NCI-H128 (cell line): ENCODE measurements at regions not wholly inside any gene's neighbourhood (a gene's known extent, or its start where the extent isn't known, plus 50 kb on each side); places are given as distances from the start of the nearest gene placed in this dataset.

Experiments
- DNase-seq: peaks from one replicate; lab custom pipeline; 2025; ENCODE audit not compliant: unreplicated experiment; lab: John Stamatoyannopoulos, UW

DNA sequence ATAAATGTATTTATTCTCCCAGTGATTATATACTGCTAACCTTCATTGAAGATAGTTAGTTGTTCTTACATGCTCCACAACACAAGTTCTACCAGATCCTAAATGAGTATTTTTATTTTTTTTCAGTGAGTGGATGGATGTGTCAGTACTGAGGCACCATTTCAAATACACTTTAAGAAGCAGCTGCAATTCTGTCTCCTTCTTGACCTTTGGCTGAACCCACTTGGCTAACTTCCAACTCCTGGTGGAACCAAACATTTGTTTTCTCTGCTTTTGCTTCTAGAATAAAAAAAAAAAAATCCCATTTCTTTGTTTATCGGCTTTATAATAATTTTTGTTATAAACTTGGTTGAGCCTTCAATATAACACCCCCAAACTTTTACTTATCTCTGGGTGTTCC lies 458.3 kb upstream of the MAP3K7 start:
- no peak for DNase-seq

DNA sequence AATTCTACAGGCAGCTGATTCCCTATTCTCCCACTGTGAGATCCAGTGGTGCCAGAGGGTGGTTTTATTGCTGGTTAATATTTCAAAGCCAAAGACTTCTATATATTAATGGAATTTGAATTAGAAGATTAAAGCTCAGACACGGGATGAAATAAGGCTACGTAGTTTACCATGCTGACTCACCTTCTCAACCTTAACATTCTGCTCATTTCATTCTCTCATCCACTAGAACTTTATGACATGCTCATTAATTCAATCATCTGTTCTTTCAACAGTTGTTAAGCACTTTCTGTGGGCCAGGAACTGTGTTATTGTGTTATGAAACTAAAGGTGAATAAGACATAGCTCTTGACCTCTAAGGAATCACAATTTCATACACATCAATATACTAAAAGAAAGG lies 456.9 kb upstream of the MAP3K7 start:
- no peak for DNase-seq

DNA sequence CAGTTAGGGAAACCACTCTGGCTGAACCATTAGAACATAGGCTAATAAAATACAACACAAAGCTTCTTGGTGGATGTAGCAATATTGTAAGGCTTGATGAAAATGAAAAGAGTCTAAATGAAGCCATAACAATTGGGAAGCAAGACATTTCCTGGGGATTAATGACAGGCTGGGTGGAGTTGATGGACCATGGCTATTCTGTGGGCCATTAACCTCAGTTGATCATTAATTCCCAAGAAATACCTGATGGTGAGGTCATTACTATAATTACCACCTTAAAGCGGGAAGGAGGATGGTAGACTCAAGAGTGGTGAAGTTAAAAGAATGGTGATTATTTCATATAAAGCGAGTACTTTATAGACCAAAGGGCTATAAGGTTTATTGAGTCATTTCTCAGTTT lies 455.8 kb upstream of the MAP3K7 start:
- DNase-seq = no peak

DNA sequence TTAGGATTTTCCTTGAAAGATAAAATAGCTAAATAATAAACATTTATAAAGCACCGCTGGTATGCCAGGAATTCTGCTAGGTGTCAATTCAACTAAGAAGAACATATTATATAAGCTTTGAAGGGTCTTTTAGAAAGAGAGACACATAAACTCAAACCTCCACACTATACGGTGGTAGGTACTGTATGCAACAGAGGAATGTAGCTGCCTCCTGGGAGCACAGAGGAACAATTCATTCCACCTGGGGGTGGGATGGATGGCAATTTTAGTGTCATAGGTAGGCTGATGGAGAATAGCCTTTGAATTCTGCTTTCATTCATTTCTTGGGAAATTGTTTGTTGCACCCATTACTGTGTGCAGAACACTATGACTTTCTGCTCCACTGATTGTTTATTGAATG lies 447.1 kb upstream of the MAP3K7 start:
- no peak for DNase-seq

DNA sequence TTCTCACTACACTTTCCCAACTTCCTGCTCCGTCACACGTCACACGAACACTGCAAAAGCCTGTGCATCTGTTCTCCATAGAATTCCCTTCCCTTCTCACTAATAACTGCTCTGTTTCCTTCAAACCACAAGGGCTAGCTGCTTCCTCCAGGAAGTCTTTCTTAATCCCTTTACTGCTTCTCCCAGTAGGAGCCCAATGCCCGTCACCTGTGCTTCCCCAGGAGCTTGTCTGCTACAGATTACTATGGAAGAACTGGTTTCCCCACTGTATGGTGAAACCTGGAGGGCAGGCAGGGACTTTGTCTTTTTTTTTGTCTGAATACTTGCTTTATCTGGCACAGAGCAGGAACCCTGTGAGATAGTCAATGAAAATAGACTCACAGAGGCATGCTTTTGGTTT lies 444.7 kb upstream of the MAP3K7 start:
- no peak for DNase-seq

DNA sequence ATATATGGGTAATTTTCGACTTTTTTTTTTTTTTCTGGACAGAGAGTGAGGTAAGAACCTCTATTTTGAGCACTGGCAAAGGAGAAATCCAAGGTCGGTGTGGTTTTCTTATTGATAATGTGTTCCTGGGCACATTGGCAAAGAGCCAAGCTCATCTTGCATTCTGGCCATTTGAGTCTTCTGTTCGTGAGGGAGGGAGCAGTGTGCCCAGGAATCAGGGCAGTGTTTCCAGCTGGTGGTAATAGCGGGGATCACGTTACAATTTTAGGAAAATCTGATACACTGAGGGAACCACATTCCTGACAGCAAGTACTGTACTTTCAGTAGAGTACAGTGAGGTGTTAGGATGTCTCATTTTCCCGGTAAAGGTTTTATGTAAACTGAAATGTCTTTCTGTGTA lies 442.3 kb upstream of the MAP3K7 start:
- peak; percentile 58 for DNase-seq

DNA sequence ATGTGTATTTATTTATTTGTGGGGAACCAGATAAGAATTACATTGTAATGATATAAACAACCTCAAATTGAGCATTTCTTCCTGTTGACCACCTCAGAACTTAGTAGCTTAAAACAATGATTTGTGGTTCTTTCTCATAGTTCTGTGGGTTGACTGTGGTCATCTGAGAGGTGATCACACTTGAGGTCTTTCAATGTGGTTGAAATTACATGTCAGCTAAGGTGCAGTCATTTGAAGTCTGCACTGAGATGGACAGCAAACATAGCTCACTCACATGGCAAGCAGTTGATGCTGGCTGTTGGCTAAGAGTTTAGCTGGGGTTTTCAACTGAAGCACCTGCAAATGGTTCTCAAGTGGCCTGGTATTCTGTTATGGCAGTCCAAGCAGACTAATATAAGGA lies 436.7 kb upstream of the MAP3K7 start:
- DNase-seq = no peak

DNA sequence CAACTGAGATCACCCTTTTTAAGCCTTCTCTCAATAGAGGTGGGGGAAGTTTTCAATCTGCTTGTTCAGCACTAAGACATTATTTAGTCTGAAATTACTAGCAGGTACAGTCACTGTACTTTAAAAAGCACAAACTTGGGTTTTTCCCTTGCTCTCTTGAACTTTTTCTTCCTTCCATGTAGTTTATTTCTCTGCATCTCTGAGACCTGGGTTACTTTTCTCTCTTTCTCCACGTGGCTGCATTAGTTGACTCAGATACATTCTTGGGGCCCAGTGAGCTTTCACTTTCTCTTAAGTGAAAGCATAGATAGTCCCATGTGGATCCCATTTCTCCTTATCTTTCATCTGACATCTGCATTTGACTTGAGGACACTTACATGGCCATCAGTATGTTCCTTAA lies 433.9 kb upstream of the MAP3K7 start:
- no peak for DNase-seq

DNA sequence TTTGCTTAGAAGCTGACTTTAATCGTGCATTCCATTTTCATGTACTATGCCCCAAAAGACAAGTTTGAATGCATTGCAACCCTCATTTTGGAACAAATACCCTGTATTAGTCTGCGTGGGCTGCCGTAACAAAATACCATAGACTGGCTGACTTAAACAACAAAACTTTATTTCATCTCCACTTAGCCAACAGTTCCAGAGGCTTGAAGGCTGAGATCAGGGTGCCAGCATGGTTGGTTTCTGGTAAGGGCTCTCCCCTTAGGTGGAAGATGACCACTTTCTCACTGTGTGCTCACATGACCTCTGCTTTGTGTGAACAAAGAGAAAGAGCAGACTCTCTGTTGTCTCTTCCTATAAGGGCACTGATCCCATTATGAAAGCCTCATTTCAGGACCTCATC lies 431.7 kb upstream of the MAP3K7 start:
- DNase-seq = no peak

DNA sequence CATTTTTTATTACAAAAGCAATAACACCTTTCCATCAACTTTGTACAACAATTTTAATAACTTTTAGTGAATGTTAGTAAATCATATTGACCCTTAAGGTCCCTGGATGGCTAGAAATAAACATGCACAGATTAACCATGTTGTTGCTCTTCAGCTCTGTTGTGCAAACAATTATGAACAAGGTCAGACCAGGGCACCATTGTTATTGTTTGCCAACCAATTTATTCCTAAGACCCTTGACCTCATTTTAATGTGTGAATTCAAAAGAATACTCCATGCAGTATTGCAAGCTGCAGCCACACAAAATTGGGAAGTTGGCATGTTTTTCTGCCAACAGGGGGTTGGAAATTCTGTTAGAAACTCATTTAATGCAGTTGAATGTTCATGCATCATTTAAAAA lies 426.6 kb upstream of the MAP3K7 start:
- DNase-seq = no peak

DNA sequence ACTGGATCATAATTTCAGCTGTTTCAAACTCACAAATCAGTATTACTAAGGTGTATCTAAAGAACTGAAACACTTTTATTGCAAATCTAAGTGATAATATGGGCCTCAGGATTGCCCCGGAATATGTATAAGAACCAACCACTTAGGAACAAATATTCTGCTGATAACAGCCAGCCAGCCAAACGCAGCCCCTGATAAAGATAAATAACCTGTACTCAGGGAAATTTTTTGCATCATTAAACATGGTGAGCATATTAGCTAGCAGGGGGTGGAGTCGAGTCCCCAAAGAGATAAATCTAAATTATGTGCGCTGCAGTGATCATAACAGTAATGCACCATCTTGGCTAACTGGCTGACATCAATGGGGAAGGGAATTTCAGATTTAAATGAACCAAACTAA lies 410.2 kb upstream of the MAP3K7 start:
- no peak for DNase-seq

DNA sequence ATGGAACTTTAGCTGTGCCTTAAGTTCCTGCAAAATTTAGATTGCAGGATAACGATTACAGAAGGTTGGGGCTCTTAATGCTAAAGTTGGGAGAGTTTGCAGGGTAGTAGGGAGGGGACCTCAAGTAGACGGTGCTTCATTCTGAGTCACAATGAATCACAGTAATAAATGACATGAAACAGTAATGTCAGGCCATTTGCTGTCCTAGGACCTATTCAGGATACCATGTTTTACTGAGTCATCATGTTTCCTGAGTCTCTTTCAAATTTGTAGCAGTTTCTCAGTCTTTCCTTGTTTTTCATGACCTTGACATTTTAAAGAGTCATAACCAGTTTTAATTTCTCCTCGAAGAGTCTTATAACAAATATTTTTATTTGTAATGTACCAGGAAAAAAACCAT lies 406.9 kb upstream of the MAP3K7 start:
- DNase-seq = no peak

DNA sequence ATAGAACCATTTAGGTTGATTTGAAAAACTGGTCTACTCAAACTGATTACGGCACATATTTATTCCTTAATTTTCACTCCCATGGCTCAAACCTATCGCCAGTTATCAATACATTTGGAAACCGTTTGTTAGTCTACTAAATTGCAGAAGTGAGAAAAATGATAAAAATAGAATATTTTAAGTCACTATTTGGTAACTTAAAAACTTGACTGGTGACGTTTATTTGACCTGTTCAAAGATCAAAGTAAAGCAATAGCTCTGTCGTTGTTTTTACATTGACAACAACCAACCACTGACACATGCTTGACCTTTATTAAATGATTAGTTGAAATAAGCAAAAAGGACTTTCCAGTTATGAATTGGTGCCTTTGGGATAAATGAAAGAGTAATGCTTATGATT lies 402.9 kb upstream of the MAP3K7 start:
- no peak for DNase-seq

DNA sequence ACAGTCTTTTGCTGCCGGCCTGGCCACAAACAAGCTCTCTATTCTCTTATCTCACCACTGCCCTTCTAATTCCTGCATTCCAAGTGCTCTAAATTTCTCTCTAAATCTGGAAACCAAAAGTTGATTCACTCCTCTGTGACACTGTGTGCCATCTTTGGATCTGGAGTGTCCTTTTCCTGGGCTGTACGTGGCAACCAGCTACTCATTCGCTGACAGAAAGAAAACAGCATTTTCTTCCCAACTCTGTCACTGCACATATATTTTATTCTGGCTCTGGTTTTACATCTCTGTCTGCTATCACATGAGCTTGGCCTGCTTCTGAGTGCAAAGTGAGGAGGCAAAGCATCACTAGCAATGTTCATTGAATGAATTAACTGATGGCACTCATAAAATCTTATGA lies 397.2 kb upstream of the MAP3K7 start:
- no peak for DNase-seq

DNA sequence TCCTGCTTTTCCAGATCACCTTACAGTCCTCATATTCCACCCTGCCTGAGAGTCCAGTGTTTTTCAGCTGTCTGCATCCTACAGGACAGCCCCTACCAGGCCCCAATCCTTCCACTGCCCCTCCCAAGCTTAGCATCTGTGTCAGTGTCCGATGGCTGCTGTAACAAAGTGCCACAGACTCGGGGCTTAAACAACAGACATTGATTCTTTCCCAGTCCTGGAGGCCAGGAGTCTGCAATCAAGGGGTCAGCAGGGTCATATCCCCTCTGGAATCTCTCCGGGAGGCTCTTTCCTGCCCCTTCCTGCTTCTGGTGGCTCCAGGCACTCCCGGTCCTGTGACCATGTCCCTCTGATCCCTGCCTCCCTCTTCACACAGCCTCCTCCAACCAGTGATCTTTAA lies 396.6 kb upstream of the MAP3K7 start:
- DNase-seq = no peak

DNA sequence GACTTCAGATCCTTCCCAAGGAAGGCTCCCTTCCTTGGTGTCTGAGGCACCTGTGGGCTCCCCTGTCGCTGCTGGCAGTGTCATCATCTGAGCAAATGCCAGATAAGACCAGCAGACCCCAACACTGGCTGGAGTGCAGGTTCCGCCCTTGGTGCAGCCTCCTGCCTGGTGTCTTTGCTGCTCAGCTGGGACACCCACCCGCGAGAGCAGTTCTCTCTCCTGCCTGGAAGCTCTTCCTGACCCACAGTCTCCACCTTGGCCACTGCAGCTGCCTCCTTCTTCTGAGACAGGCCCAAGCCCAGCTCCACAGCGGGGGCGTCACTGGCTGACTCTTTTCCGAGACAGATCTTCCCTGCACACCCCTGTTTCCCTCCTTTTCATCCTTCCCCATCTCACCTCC lies 395.7 kb upstream of the MAP3K7 start:
- no peak for DNase-seq

DNA sequence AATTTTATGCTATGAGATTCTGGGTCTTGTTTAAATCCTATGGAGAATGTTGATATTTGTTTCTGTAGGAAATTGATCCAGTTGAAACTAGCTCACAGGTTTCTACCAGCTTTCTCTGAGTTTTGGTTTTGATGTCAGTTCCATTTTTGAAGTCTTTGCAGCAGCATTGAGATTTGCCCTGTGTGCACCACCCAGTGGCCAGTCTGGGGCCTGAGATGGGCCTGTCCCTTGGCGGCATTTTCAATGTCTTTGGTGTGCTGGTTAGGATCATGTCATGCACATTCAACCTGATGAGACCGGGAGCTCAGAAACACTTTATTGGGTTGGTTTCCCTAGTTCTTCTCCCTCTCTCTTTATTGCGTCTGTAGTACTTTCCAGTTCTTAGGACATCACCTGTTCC lies 395.2 kb upstream of the MAP3K7 start:
- DNase-seq = no peak

DNA sequence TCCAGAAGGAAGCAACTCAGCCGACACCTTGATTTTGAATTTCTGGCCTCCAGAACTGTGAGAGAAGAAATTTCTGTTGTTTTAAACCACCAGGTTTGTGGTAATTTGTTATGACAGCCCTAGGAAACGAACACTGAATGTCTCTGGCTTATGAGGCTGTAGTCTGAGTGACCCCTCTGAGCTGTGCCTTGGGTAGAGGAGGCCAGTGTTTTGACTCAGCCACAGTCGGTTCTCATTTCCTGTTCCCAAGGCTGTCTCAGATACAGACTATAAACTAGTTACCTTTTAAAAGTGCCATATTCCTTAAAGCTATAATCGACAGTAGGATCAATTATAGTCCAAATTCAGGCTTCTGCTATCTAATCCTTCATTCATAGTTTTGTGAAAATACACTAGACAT lies 391.2 kb upstream of the MAP3K7 start:
- no peak for DNase-seq

DNA sequence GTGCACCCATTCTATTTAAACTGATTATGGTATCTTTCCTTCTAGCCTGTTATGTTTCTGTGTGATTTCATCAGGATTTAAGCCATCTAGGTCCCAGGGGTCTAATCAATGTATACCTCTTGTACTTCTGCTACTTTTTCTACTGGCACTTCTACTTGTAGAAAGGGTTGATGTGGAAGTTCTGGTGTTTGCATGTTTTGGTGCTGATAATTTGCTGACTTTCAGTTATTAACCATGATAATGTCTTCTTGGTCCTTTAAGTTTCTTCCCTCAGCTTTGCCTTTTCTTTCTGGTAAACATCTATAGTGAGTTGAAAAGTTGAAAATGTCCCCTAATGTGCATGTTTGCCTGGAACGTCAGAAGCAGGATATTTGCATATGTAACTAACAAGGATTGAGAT lies 390.6 kb upstream of the MAP3K7 start:
- DNase-seq = no peak

DNA sequence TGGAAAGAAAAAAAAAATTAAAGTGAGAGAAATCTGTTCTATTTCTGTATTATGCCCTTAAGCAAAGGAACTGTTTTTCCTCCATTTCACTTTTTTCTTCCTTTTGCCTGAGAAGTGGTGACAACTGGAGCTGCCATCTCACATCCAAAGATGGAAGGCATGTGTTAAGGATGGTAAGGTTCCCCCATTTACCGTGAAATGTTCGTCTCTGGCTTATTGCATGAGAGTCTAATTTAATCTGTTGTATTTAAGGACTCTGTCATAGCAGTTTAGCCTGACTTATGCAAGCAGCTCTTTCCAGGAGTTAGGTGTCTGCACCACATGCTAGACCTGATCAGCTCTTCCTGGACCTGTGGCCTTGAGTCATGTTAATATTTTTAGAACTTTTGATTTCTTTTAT lies 389.5 kb upstream of the MAP3K7 start:
- DNase-seq = no peak

DNA sequence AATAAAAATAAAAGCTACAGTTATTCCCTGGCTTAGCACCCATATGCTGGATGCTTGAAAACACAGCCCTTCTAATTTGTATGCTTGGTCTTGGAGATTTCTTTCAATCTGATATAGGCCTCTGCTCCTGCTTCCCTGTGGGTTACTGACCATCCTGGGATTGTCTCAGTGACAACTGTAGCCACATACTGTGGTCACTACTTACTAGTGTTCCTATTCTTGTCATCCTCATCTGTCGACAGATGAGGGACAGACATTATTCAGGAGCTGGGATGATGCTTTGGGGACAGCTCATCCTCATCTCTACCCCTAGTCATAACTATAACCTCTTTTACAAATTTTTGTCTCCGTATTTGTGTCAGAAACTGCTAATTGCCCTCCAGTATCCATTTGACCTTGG lies 388.9 kb upstream of the MAP3K7 start:
- DNase-seq = no peak

DNA sequence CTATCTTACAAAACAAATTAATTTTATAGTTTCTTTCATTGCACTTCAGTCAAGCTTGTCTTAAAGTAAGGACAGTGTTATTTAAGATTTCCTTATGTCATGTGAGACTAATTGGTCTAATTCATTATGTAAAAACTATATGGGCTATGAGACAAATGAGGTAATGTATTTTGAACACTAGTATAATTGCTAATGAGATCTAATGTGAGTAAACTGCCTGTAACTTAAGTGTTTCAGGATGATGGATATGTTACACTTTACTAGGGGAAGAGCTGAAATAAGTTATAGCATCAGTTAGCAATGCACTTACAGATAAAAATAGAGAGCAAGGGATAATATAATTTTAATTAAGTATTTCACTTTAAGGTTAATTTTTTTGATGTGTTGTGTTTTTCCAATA lies 386.3 kb upstream of the MAP3K7 start:
- DNase-seq = no peak

DNA sequence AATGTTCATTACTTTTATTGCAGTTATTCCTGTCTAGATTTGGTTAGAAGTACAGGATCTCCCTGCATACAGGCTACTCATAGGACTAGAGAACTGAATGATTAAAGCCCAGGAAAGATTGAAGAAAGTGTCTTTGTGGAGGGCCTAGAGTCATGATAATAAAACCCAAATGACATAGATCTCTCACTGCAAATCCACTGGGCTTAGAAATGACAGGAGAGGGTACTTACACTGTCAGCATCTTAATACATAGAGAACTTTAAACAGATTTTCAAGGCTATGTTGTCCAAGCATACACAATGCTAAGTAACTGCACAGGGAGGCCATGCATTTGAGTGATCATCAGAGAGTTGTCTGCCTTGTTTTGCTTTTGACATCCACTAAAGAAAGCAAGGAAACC lies 383.8 kb upstream of the MAP3K7 start:
- DNase-seq = no peak

DNA sequence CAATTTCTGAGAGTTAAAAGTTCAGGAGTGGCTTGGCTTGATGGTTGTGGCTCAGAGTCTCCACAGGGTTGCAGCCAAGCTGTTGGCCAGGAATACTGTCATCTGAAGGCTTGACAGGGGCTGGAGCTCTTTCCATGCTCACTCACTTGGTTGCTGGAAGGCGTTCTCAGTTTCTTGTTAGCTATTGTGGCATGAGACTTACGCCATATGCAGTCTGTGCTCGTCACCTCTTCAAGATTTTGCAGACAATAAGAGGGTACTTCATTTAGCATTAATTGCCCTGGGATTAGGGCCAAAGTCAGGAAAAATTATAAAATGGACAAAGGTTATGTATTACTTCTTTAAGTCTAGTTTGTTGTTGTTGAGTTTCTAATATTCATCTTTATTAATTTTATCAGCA lies 380.6 kb upstream of the MAP3K7 start:
- DNase-seq = no peak
